ENCODE measurements at regions not wholly inside any gene's neighbourhood (a gene's known extent, or its start where the extent isn't known, plus 50 kb on each side); places are given as distances from the start of the nearest gene placed in this dataset.

DNA sequence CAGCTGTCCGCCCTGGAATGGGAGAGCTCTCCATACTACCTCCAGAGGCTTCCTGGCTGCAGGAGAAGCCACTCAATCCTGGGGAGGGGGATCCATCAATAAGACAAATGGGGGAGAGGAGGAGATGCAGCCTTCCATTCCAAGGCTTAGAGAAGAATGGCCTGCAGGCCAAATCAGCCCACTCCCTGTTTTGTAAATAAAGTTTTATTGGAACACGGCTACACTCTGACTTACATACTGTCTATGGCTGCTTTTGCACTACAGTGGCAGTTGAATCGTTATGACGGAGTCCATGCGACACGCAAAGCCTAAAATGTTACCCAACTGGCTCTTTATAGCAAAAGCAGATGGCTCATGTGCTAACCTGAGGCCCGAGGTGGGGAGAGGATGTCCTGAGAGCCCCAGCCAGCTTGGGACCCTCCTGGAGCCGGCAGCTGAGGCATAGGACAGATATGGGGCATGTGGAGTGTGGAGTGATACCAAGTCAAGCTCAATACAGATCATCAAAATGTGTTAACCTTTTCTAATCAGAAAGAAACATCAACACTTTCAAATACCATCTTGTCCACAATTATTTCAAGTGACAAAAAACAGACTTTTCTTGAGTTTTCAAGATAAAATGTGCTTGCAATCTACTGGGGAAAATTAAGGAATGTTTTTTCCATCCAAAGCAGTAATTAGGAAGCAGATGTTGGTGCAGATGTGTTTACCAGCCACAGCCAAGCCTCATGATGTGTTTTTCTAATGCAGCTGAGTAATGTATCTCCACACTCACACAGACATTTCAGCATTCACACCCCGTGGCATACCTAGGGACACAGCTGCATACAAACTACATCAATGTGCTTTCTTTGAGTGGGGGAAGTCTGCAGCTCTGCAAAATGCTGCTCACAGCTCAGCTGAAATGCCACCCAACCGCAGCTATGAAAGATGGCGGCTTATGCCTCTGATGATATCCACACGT is 181.6 kb downstream of the SHANK2 start:
- H3K4me1 Mint-ChIP-seq = no peaks in the 10 kb centered on the region
- H3K27ac Mint-ChIP-seq = no peak overlapping the region
- no peak overlapping the region for H3K4me3 Mint-ChIP-seq
- no peaks in the 10 kb centered on the region for H3K9me3 Mint-ChIP-seq
- H3K27me3 Mint-ChIP-seq = no peaks in the 10 kb centered on the region
- ATAC-seq (ENCODE audit: low read depth) (no peak), DNase-seq (no peak)
- no peaks in the 10 kb centered on the region for H3K36me3 Mint-ChIP-seq
- POLR2A ChIA-PET = no interaction called here

- H3K4me1 Mint-ChIP-seq = no peaks in the 10 kb centered on the region
- peaks cover 3% of the 10 kb centered on the region for H3K27me3 Mint-ChIP-seq
- POLR2A ChIA-PET = no interaction called here
- ATAC-seq (ENCODE audit: low read depth) (no peak), DNase-seq (no peak)
- no peak overlapping the region for H3K4me3 Mint-ChIP-seq
- no peaks in the 10 kb centered on the region for H3K36me3 Mint-ChIP-seq
- no peak overlapping the region for H3K27ac Mint-ChIP-seq
- H3K9me3 Mint-ChIP-seq = no peaks in the 10 kb centered on the region
Measured at GRCh38 chr11:71068963-71069362, 183.4 kb downstream of the SHANK2 start.

GRCh38 chr11:71067753-71068152 is 184.6 kb downstream of the SHANK2 start:
- DNase-seq (no peak), ATAC-seq (ENCODE audit: low read depth) (no peak)
- H3K27ac Mint-ChIP-seq = no peak overlapping the region
- no peak overlapping the region for H3K4me3 Mint-ChIP-seq
- H3K36me3 Mint-ChIP-seq = no peaks in the 10 kb centered on the region
- H3K9me3 Mint-ChIP-seq = no peaks in the 10 kb centered on the region
- H3K4me1 Mint-ChIP-seq = no peaks in the 10 kb centered on the region
- POLR2A ChIA-PET = no interaction called here
- peaks cover 6% of the 10 kb centered on the region for H3K27me3 Mint-ChIP-seq

DNA sequence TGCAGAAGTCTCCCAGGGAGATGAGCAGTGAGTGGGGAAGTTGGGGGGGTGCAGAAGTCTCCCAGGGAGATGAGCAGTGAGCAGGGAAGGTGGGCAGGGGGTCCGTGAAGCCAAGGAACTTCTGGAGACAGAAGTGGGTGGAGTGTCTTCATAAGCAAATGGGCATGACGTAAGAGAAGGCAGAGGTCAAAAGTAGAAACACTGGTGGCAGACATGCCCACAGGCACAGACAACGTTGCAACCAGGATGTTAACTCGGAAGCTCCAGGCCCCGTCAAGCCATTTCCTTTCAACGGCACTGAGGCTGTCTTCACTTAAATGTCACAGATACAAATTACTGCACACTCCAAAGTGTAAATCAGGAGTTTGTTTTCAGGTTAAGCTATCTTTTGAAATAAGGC is 186.1 kb downstream of the SHANK2 start:
- no peaks in the 10 kb centered on the region for H3K9me3 Mint-ChIP-seq
- H3K4me1 Mint-ChIP-seq = no peaks in the 10 kb centered on the region
- POLR2A ChIA-PET = no interaction called here
- H3K27ac Mint-ChIP-seq = no peak overlapping the region
- ATAC-seq (ENCODE audit: low read depth) (no peak), DNase-seq (no peak)
- peaks cover 6% of the 10 kb centered on the region for H3K27me3 Mint-ChIP-seq
- no peak overlapping the region for H3K4me3 Mint-ChIP-seq
- H3K36me3 Mint-ChIP-seq = no peaks in the 10 kb centered on the region

DNA sequence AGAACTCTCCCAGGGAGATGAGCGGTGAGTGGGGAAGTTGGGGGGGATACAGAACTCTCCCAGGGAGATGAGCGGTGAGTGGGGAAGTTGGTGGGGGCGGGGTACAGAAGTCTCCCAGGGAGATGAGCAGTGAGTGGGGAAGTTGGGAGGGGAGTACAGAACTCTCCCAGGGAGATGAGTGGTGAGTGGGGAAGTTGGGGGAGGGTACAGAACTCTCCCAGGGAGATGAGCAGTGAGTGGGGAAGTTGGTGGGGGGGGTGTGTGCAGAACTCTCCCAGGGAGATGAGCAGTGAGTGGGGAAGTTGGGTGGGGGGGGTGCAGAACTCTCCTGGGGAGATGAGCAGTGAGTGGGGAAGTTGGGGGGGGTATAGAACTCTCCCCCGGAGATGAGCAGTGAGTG is 186.5 kb downstream of the SHANK2 start:
- Mint-ChIP-seq H3K36me3 (no peaks in the 10 kb centered on the region), H3K4me3 (no peak overlapping the region), H3K27me3 (peaks cover 6% of the 10 kb centered on the region), H3K4me1 (no peaks in the 10 kb centered on the region), H3K27ac (no peak overlapping the region), H3K9me3 (no peaks in the 10 kb centered on the region)
- ATAC-seq (ENCODE audit: low read depth) (no peak), DNase-seq (no peak)
- POLR2A ChIA-PET = no interaction called here

DNA sequence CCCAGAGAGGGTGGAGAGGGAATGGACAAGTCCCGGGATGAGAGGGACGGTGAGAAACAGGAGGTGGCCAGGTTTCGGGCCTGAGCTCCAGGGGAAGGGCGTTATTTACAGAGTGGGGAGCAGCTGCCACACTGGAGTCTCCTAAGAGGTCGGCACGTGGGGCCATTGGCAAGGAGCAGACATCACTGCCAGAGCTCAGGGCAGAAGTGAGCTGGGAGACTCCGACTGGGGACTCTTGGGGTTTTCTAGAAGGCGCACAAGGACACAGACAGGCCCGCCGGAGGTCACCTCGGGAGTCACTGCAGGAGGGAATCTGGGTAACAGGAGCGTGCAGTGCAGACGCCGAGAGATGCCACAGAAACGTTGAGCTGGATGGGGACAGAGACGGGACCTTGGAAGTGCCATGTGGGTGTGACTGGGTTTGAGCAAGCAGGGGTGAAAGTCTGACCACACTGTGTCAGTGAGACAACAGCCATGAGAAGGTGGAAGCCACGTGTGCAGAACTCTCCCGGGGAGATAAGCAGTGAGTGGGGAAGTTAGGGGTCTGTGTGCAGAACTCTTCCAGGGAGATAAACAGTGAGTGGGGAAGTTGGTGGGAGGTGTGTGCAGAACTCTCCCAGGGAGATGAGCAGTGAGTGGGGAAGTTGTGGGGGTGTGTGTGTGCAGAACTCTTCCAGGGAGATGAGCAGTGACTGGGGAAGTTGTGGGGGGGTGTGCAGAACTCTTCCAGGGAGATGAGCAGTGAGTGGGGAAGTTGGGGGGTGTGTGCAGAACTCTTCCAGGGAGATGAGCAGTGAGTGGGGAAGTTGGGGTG is 187.5 kb downstream of the SHANK2 start:
- ATAC-seq (ENCODE audit: low read depth) (no peak), DNase-seq (no peak)
- Mint-ChIP-seq H3K27me3 (peaks cover 6% of the 10 kb centered on the region), H3K36me3 (no peaks in the 10 kb centered on the region), H3K9me3 (no peaks in the 10 kb centered on the region), H3K4me3 (no peak overlapping the region), H3K27ac (no peak overlapping the region), H3K4me1 (no peaks in the 10 kb centered on the region)
- POLR2A ChIA-PET = no interaction called here

- H3K27me3 Mint-ChIP-seq = peaks cover 6% of the 10 kb centered on the region
- no peak overlapping the region for H3K4me3 Mint-ChIP-seq
- no peak for ATAC-seq (ENCODE audit: low read depth)
- POLR2A ChIA-PET = no interaction called here
- no peak overlapping the region for H3K27ac Mint-ChIP-seq
- DNase-seq = no peak
- H3K36me3 Mint-ChIP-seq = no peaks in the 10 kb centered on the region
- no peaks in the 10 kb centered on the region for H3K4me1 Mint-ChIP-seq
- no peaks in the 10 kb centered on the region for H3K9me3 Mint-ChIP-seq
Measured at GRCh38 chr11:71064183-71064582, 188.2 kb downstream of the SHANK2 start.

- Mint-ChIP-seq H3K9me3 (no peaks in the 10 kb centered on the region), H3K4me1 (no peaks in the 10 kb centered on the region), H3K4me3 (no peak overlapping the region), H3K27me3 (peaks cover 6% of the 10 kb centered on the region), H3K36me3 (no peaks in the 10 kb centered on the region), H3K27ac (no peak overlapping the region)
- ATAC-seq (ENCODE audit: low read depth) (no peak), DNase-seq (no peak)
- POLR2A ChIA-PET = no interaction called here
Measured at GRCh38 chr11:71063129-71063528, 189.2 kb downstream of the SHANK2 start.

- no peaks in the 10 kb centered on the region for H3K4me1 Mint-ChIP-seq
- H3K36me3 Mint-ChIP-seq = no peaks in the 10 kb centered on the region
- H3K27me3 Mint-ChIP-seq = peaks cover 6% of the 10 kb centered on the region
- no peak for DNase-seq
- no peak overlapping the region for H3K4me3 Mint-ChIP-seq
- H3K9me3 Mint-ChIP-seq = no peaks in the 10 kb centered on the region
- POLR2A ChIA-PET = no interaction called here
- ATAC-seq (ENCODE audit: low read depth) = no peak
- no peak overlapping the region for H3K27ac Mint-ChIP-seq
Measured at GRCh38 chr11:71062199-71062598, 190.2 kb downstream of the SHANK2 start.

DNA sequence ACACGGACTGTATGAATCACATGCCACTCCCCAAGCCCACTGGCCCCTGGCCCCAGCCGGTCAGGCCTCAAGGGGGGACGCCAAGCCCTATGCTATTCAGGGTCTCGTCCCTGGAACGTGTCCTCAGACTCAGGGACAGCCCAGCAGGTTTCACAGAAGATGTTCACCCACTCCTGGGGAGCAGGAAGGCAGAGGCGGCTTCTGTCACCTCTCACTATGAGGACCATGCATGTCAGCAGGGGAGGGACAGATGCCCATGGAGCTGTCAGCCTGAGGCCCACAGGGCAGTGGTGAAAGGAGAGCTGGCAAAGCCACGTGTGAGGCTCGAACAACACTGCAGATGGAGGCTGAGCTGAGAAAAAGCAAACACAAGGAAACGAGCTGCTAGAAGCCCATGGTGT is 192.0 kb downstream of the SHANK2 start:
- Mint-ChIP-seq H3K9me3 (no peaks in the 10 kb centered on the region), H3K27ac (no peak overlapping the region), H3K27me3 (peaks cover 6% of the 10 kb centered on the region), H3K4me3 (no peak overlapping the region), H3K36me3 (no peaks in the 10 kb centered on the region), H3K4me1 (no peaks in the 10 kb centered on the region)
- no peak for ATAC-seq (ENCODE audit: low read depth)
- no peak for DNase-seq
- POLR2A ChIA-PET = no interaction called here

DNA sequence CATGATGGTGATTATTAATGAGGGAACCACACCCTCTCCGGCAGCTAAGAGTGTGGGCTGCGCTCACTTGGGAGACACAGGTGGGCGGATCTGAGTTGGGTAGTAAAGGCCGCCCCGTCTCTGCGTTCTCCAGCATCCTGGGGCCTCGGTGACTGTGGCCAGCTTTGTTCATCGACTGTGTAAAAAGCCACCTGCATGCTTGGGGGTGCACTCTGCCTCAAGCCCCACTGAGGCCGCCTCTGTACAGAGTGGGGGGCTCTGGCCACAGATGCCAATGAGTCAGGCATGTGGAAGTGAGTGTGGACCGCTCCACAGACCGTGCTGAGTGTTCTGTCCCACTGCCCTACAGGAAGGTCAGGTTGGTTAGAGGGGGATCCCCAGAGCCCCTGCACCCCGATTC is 192.7 kb downstream of the SHANK2 start:
- no peak for DNase-seq

GRCh38 chr11:71055925-71056324 is 196.5 kb downstream of the SHANK2 start:
- H3K9me3 Mint-ChIP-seq = no peaks in the 10 kb centered on the region
- no peak for DNase-seq
- ATAC-seq (ENCODE audit: low read depth) = no peak
- H3K36me3 Mint-ChIP-seq = no peaks in the 10 kb centered on the region
- no peak overlapping the region for H3K27ac Mint-ChIP-seq
- H3K27me3 Mint-ChIP-seq = no peaks in the 10 kb centered on the region
- H3K4me1 Mint-ChIP-seq = no peaks in the 10 kb centered on the region
- no peak overlapping the region for H3K4me3 Mint-ChIP-seq
- POLR2A ChIA-PET = interaction anchor here (0.6 kb wide), 1 partner anchor 275 kb away, joined by 4 read pairs; no protein-coding TSS in a partner anchor

More for the DNA sequence above, 192.7 kb downstream of the SHANK2 start:
- no peak for ATAC-seq (ENCODE audit: low read depth)
- H3K27me3 Mint-ChIP-seq = peaks cover 3% of the 10 kb centered on the region
- no peak overlapping the region for H3K27ac Mint-ChIP-seq
- POLR2A ChIA-PET = no interaction called here
- no peak overlapping the region for H3K4me3 Mint-ChIP-seq
- no peaks in the 10 kb centered on the region for H3K9me3 Mint-ChIP-seq
- H3K4me1 Mint-ChIP-seq = no peaks in the 10 kb centered on the region
- no peaks in the 10 kb centered on the region for H3K36me3 Mint-ChIP-seq

Measured in activated naive CD8-positive, alpha-beta T cell treated with anti-CD3 and anti-CD28 coated beads, Interleukin-2, amount 10 ng/mL, durations not matched to agents 7 days and 5 days (primary cell).